ENCODE measurements at regions not wholly inside any gene's neighbourhood (a gene's known extent, or its start where the extent isn't known, plus 50 kb on each side); places are given as distances from the start of the nearest gene placed in this dataset.

DNA sequence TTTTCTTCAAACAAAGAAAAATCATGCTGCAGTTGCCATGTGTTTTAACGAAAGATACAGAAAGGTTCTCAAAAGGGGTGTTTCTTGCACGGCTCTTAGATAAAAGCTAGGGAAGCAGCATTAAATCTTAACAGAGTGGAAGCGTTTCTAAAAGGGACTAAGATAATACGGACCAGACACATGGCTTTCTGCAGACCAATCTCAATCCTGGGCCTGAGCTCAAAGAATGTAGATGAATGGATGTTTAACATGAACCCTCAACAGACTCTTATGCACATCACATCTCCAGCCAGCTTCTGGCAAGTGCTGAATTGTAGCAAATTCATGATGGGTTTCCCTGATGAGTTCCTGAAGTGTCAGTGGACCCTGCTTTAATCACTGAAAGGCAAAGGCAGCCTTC lies 80.2 kb upstream of the COX10 start:
- no peak overlapping the region for H3K27ac ChIP-seq (replicated peaks in 1 of 4)
- no peaks in the 10 kb centered on the region for H3K27me3 ChIP-seq
- DNase-seq (ENCODE audit: extremely low spot score): no peak
- no peaks in the 10 kb centered on the region for H3K4me1 ChIP-seq
- H3K36me3 ChIP-seq: no peaks in the 10 kb centered on the region
- no peaks in the 10 kb centered on the region for H3K9me3 ChIP-seq
- 64% methylated on average over 4 of the region's 4 CpGs for WGBS
- no peak overlapping the region for H3K4me3 ChIP-seq
- TF ChIP-seq POLR2A (IDR thresholded peaks at IDR 0.05; ENCODE audit: low read depth) (no peak), POLR2AphosphoS5 (IDR thresholded peaks at IDR 0.05) (no peak), EP300 (IDR thresholded peaks at IDR 0.05) (no peak)
- TF ChIP-seq, protein P1, sequence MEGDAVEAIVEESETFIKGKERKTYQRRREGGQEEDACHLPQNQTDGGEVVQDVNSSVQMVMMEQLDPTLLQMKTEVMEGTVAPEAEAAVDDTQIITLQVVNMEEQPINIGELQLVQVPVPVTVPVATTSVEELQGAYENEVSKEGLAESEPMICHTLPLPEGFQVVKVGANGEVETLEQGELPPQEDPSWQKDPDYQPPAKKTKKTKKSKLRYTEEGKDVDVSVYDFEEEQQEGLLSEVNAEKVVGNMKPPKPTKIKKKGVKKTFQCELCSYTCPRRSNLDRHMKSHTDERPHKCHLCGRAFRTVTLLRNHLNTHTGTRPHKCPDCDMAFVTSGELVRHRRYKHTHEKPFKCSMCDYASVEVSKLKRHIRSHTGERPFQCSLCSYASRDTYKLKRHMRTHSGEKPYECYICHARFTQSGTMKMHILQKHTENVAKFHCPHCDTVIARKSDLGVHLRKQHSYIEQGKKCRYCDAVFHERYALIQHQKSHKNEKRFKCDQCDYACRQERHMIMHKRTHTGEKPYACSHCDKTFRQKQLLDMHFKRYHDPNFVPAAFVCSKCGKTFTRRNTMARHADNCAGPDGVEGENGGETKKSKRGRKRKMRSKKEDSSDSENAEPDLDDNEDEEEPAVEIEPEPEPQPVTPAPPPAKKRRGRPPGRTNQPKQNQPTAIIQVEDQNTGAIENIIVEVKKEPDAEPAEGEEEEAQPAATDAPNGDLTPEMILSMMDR (IDR thresholded peaks at IDR 0.05): no peak
- intact Hi-C loops (cut with DNase I): no loop called here

DNA sequence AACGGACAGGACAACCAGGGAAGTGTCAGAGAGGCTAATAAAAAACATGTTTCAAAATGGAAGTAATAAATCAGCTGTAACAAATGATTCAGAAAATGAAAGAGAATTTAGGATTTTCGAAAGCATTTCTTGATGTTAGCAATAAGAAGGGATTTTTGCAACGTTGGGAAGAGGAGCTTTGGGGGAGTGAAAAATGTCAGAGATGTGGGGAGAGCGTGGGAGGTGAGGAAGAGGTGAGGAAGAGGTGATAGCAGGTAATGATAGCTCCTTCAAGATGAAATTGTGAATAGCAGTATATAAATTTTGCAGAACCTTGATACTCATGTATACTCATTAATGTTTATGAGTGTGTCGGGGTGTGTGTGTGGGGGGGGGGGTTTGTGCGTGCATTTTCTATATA lies 76.2 kb upstream of the COX10 start:
- no peaks in the 10 kb centered on the region for H3K27me3 ChIP-seq

DNA sequence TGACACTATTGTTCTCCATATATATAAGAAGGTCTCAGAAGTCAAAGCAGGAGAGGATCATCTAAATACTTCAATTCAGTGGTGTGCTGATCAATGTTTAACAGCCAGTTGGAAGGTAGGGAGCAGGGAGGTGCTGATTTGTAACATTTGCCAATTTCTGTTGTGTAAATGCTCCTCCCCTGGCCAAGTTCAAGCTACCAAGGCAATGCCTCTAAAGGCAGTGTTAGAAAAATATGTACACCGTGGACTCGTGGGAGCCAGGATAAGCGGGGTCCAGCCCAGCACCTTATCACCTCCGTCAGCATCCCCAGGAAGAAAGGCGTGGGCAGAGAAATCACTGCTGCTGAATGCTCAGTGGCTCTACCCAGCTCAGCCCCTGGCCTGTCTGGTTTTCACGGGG lies 75.3 kb upstream of the COX10 start:
- Histone ChIP-seq H3K27me3 (no peaks in the 10 kb centered on the region), H3K4me3 (no peak overlapping the region), H3K36me3 (no peaks in the 10 kb centered on the region), H3K4me1 (peaks cover 0 to 9% (median 7%) of the 10 kb centered on the region in 4 donors), H3K27ac (replicated peaks in 1 of 4) (no peak overlapping the region), H3K9me3 (no peaks in the 10 kb centered on the region)
- intact Hi-C loops (cut with DNase I): no loop called here
- no peak for TF ChIP-seq POLR2AphosphoS5 (IDR thresholded peaks at IDR 0.05)
- TF ChIP-seq EP300 (IDR thresholded peaks at IDR 0.05): no peak
- TF ChIP-seq POLR2A (IDR thresholded peaks at IDR 0.05; ENCODE audit: low read depth): no peak
- TF ChIP-seq, protein P1 (IDR thresholded peaks at IDR 0.05): no peak
- DNase-seq (ENCODE audit: extremely low spot score): no peak
- WGBS: 88% methylated on average over 5 of the region's 6 CpGs

More for the DNA sequence above, 76.2 kb upstream of the COX10 start:
- Histone ChIP-seq H3K4me3 (no peak overlapping the region), H3K9me3 (no peaks in the 10 kb centered on the region), H3K27ac (replicated peaks in 1 of 4) (no peak overlapping the region), H3K4me1 (peaks cover 0 to 9% (median 7%) of the 10 kb centered on the region in 4 donors), H3K36me3 (no peaks in the 10 kb centered on the region)
- DNase-seq (ENCODE audit: extremely low spot score): no peak
- TF ChIP-seq EP300 (IDR thresholded peaks at IDR 0.05) (no peak), POLR2A (IDR thresholded peaks at IDR 0.05; ENCODE audit: low read depth) (no peak), POLR2AphosphoS5 (IDR thresholded peaks at IDR 0.05) (no peak)
- TF ChIP-seq, protein P1 (IDR thresholded peaks at IDR 0.05): no peak
- intact Hi-C loops (cut with DNase I): no loop called here
- WGBS: 92% methylated on average over 5 of the region's 6 CpGs

DNA sequence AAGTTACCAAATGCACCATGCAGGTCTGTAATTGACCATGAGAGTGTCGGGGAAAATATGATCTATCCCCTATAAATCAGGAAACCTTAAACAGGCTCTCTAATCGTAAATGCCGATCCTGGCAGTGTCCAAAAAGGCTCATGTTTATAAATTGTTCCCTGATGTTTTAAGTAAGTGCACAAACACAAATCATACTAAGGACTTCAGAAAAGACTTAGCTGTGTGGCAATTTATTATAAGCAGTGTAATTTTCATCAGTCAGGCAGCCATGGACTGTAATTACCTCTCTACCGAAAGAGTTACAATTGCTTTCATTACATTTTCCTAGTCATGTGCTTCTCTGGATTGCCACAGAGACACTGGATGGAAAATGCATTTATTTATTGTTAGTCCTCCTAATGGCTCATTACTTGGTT lies 73.4 kb upstream of the COX10 start:
- no peak overlapping the region for H3K27ac ChIP-seq (replicated peaks in 1 of 4)
- 37% methylated on average over 4 of the region's 4 CpGs for WGBS
- DNase-seq (ENCODE audit: extremely low spot score): no peak
- TF ChIP-seq, protein P1 (IDR thresholded peaks at IDR 0.05): no peak
- TF ChIP-seq EP300 (IDR thresholded peaks at IDR 0.05): no peak
- no peak for TF ChIP-seq POLR2A (IDR thresholded peaks at IDR 0.05; ENCODE audit: low read depth)
- TF ChIP-seq POLR2AphosphoS5 (IDR thresholded peaks at IDR 0.05): no peak
- peaks cover 0 to 9% (median 7%) of the 10 kb centered on the region in 4 donors for H3K4me1 ChIP-seq
- H3K27me3 ChIP-seq: no peaks in the 10 kb centered on the region
- H3K9me3 ChIP-seq: no peaks in the 10 kb centered on the region
- intact Hi-C loops (cut with DNase I): no loop called here
- no peaks in the 10 kb centered on the region for H3K36me3 ChIP-seq
- no peak overlapping the region for H3K4me3 ChIP-seq

DNA sequence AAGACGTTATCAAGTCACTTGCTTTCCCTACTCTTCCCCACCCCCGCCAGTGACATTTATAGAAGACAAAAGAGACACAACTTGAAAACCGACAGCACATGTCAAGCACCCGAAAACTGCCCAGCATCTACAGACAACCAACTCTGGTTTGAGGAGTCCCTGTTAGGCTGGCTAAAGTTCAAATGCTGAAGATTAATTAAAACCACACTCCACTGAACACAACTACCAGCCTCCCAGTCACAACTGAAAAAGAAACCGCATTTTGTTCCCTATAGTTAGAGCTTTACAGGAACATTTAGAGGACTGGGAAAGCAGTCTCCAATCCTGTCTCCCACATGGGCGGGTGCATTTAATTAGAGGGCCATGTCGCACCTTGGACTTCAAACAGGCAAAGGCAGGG lies 73.0 kb upstream of the COX10 start:
- intact Hi-C loops (cut with DNase I): no loop called here
- no peak for TF ChIP-seq EP300 (IDR thresholded peaks at IDR 0.05)
- no peak for TF ChIP-seq POLR2AphosphoS5 (IDR thresholded peaks at IDR 0.05)
- TF ChIP-seq, protein P1 (IDR thresholded peaks at IDR 0.05): no peak

More for the DNA sequence above, 73.0 kb upstream of the COX10 start:
- no peak overlapping the region for H3K27ac ChIP-seq (replicated peaks in 1 of 4)
- no peaks in the 10 kb centered on the region for H3K9me3 ChIP-seq
- peaks cover 0 to 9% (median 7%) of the 10 kb centered on the region in 4 donors for H3K4me1 ChIP-seq
- no peak for DNase-seq (ENCODE audit: extremely low spot score)
- H3K4me3 ChIP-seq: no peak overlapping the region
- WGBS: 69% methylated on average over 7 of the region's 7 CpGs
- H3K36me3 ChIP-seq: no peaks in the 10 kb centered on the region
- no peaks in the 10 kb centered on the region for H3K27me3 ChIP-seq

Measured in esophagus muscularis mucosa (tissue), 4 donors.